BJ (cell line): ENCODE measurements at regions not wholly inside any gene's neighbourhood (a gene's known extent, or its start where the extent isn't known, plus 50 kb on each side); places are given as distances from the start of the nearest gene placed in this dataset.

Source experiments
- CTCF ChIA-PET: fragments of 350-600 bp; formaldehyde crosslinking; extraction: SDS; loops from one replicate; lab custom pipeline; 2021; ENCODE audit warnings: antibody characterized with exemption, inconsistent platforms; lab: Yijun Ruan, JAX
- POLR2A ChIA-PET: fragments of 300-600 bp; sonication (Branson Sonifier 250); formaldehyde crosslinking; extraction: SDS; loops from one replicate; lab custom pipeline; 2021; ENCODE audit warnings: antibody characterized with exemption; lab: Charles Lee
- DNase-seq: peaks from one replicate; pipeline ENCODE4 v3.0.0-alpha.2; 2011; ENCODE audit warnings: low read depth
- H3K27me3 ChIP-seq: 2 replicates; pipeline ENCODE4 v1.6.0; 2011; ENCODE audit warnings: low read length; ENCODE audit not compliant: control insufficient read depth, insufficient read depth
- H3K36me3 ChIP-seq: 2 replicates; pipeline ENCODE4 v1.5.1; 2011; ENCODE audit warnings: low read length; ENCODE audit not compliant: control insufficient read depth, insufficient read depth
- H3K4me3 ChIP-seq: 2 replicates; pipeline ENCODE4 v1.5.1; 2011; ENCODE audit warnings: low read depth, mild to moderate bottlenecking, control low read depth, low read length
- CTCF ChIP-seq: IDR thresholded peaks from 2 replicates; pipeline ENCODE4 v1.5.1; 2011; ENCODE audit warnings: low read depth, mild to moderate bottlenecking, control low read depth, inconsistent platforms, low read length, moderate library complexity; ENCODE audit not compliant: insufficient read depth

GRCh38 chr3:117308353-117308752 is 598.8 kb downstream of the TUSC7 start:
- ChIA-PET POLR2A (no interaction called here), CTCF (no interaction called here)
- no peak for TF ChIP-seq CTCF
- no peak overlapping the region for H3K4me3 ChIP-seq
- no peaks in the 10 kb centered on the region for H3K36me3 ChIP-seq
- H3K27me3 ChIP-seq, result no peaks in the 10 kb centered on the region
- no peak for DNase-seq

- CTCF ChIA-PET, result no interaction called here
- DNase-seq, result no peak
- no peak for TF ChIP-seq CTCF
- POLR2A ChIA-PET, result no interaction called here
- Histone ChIP-seq H3K27me3 (no peaks in the 10 kb centered on the region), H3K36me3 (no peaks in the 10 kb centered on the region), H3K4me3 (no peak overlapping the region)
Observed at GRCh38 chr3:117308756-117309155, 599.2 kb downstream of the TUSC7 start.

- TF ChIP-seq CTCF, result no peak
- ChIA-PET CTCF (no interaction called here), POLR2A (no interaction called here)
- H3K27me3 ChIP-seq, result no peaks in the 10 kb centered on the region
- DNase-seq, result no peak
- no peak overlapping the region for H3K4me3 ChIP-seq
- no peaks in the 10 kb centered on the region for H3K36me3 ChIP-seq
Observed at GRCh38 chr3:117310536-117310935, 601.0 kb downstream of the TUSC7 start.

- POLR2A ChIA-PET, result no interaction called here
- TF ChIP-seq CTCF, result no peak
- no peak for DNase-seq
- no peaks in the 10 kb centered on the region for H3K27me3 ChIP-seq
- H3K4me3 ChIP-seq, result no peak overlapping the region
- no peaks in the 10 kb centered on the region for H3K36me3 ChIP-seq
- CTCF ChIA-PET, result no interaction called here
Observed at GRCh38 chr3:117314441-117315150, 605.0 kb downstream of the TUSC7 start.

- Histone ChIP-seq H3K36me3 (no peaks in the 10 kb centered on the region), H3K27me3 (no peaks in the 10 kb centered on the region), H3K4me3 (no peak overlapping the region)
- TF ChIP-seq CTCF, result no peak
- ChIA-PET POLR2A (no interaction called here), CTCF (no interaction called here)
- DNase-seq, result no peak
Observed at GRCh38 chr3:117322866-117323265, 613.3 kb downstream of the TUSC7 start.
